COLO668 (cell line): ENCODE measurements at regions not wholly inside any gene's neighbourhood (a gene's known extent, or its start where the extent isn't known, plus 50 kb on each side); places are given as distances from the start of the nearest gene placed in this dataset.
"Not testable (repeated sequence)": the region's sequence is repeated elsewhere in the genome, so short reads cannot be mapped to it uniquely, and the experiment has no call there.

Experiments
- DNase-seq: peaks from one replicate; lab custom pipeline; 2025; ENCODE audit not compliant: unreplicated experiment; lab: John Stamatoyannopoulos, UW

GRCh38 chr3:33919312-33920120 is 121.1 kb downstream of the PDCD6IP start:
- DNase-seq = no peak

- DNase-seq = no peak
Observed at GRCh38 chr3:33920511-33920910, 122.1 kb downstream of the PDCD6IP start.

- no peak for DNase-seq
Observed at GRCh38 chr3:33921608-33922007, 123.2 kb downstream of the PDCD6IP start.

- DNase-seq = no peak
Observed at GRCh38 chr3:33926998-33927605, 128.7 kb downstream of the PDCD6IP start.

GRCh38 chr3:33929813-33930212 is 131.4 kb downstream of the PDCD6IP start:
- no peak for DNase-seq

GRCh38 chr3:33931512-33931911 is 133.1 kb downstream of the PDCD6IP start:
- DNase-seq = no peak

GRCh38 chr3:33932010-33932764 is 133.8 kb downstream of the PDCD6IP start:
- no peak for DNase-seq

GRCh38 chr3:33936171-33936920 is 137.9 kb downstream of the PDCD6IP start:
- DNase-seq = no peak

GRCh38 chr3:33936921-33937525 is 138.6 kb downstream of the PDCD6IP start:
- DNase-seq = no peak

GRCh38 chr3:33937628-33938027 is 139.2 kb downstream of the PDCD6IP start:
- no peak for DNase-seq

GRCh38 chr3:33940149-33940548 is 141.7 kb downstream of the PDCD6IP start:
- DNase-seq = no peak

- no peak for DNase-seq
Observed at GRCh38 chr3:33940736-33941135, 142.3 kb downstream of the PDCD6IP start.

GRCh38 chr3:33941804-33942203 is 143.4 kb downstream of the PDCD6IP start:
- no peak for DNase-seq

GRCh38 chr3:33942483-33943150 is 144.2 kb downstream of the PDCD6IP start:
- no peak for DNase-seq

- DNase-seq = no peak
Observed at GRCh38 chr3:33943277-33943676, 144.8 kb downstream of the PDCD6IP start.

- DNase-seq = not testable (repeated sequence)
Observed at GRCh38 chr3:33946612-33947011, 148.2 kb downstream of the PDCD6IP start.

GRCh38 chr3:33947272-33948195 is 149.1 kb downstream of the PDCD6IP start:
- DNase-seq = no peak

- DNase-seq = no peak
Observed at GRCh38 chr3:33949074-33949473, 150.6 kb downstream of the PDCD6IP start.

- DNase-seq = no peak
Observed at GRCh38 chr3:33954956-33955355, 156.5 kb downstream of the PDCD6IP start.
